ENCODE measurements at regions not wholly inside any gene's neighbourhood (a gene's known extent, or its start where the extent isn't known, plus 50 kb on each side); places are given as distances from the start of the nearest gene placed in this dataset.
A peak's percentile ranks its signal among the peaks of the same experiment; 100 is the strongest.

- no peak for TF ChIP-seq POLR2A (IDR thresholded peaks at IDR 0.05)
- no peak for TF ChIP-seq EP300 (IDR thresholded peaks at IDR 0.05)
- TF ChIP-seq, protein P1, sequence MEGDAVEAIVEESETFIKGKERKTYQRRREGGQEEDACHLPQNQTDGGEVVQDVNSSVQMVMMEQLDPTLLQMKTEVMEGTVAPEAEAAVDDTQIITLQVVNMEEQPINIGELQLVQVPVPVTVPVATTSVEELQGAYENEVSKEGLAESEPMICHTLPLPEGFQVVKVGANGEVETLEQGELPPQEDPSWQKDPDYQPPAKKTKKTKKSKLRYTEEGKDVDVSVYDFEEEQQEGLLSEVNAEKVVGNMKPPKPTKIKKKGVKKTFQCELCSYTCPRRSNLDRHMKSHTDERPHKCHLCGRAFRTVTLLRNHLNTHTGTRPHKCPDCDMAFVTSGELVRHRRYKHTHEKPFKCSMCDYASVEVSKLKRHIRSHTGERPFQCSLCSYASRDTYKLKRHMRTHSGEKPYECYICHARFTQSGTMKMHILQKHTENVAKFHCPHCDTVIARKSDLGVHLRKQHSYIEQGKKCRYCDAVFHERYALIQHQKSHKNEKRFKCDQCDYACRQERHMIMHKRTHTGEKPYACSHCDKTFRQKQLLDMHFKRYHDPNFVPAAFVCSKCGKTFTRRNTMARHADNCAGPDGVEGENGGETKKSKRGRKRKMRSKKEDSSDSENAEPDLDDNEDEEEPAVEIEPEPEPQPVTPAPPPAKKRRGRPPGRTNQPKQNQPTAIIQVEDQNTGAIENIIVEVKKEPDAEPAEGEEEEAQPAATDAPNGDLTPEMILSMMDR (IDR thresholded peaks at IDR 0.05): no peak
- TF ChIP-seq POLR2AphosphoS5 (IDR thresholded peaks at IDR 0.05): no peak
- Histone ChIP-seq H3K9me3 (no peaks in the 10 kb centered on the region), H3K27me3 (peaks cover 0 to 15% (median 0%) of the 10 kb centered on the region in 3 donors), H3K4me3 (no peak overlapping the region), H3K27ac (no peak overlapping the region), H3K36me3 (no peaks in the 10 kb centered on the region), H3K4me1 (no peaks in the 10 kb centered on the region)
- intact Hi-C loops (cut with DNase I; ENCODE audit: low total_unique reads): no loop called here
- DNase-seq: peak in 1 of 2 donors; percentile 41
- WGBS, 5 donors: 20 to 70% (median 62%) methylated on average over 1 to 3 of the region's 3 CpGs
Measured at GRCh38 chrX:69110116-69110530, 55.1 kb downstream of the PJA1 start.

GRCh38 chrX:69109706-69110105, 55.5 kb downstream of the PJA1 start:
- WGBS, 5 donors: 39 to 73% (median 62%) methylated on average over 3 to 5 of the region's 5 CpGs
- no peaks in the 10 kb centered on the region for H3K9me3 ChIP-seq
- H3K4me3 ChIP-seq: no peak overlapping the region
- peak in 1 of 2 donors; percentile 42 for DNase-seq
- TF ChIP-seq, protein P1 (IDR thresholded peaks at IDR 0.05): no peak
- TF ChIP-seq POLR2AphosphoS5 (IDR thresholded peaks at IDR 0.05) (no peak), EP300 (IDR thresholded peaks at IDR 0.05) (no peak), POLR2A (IDR thresholded peaks at IDR 0.05) (no peak)
- no peaks in the 10 kb centered on the region for H3K36me3 ChIP-seq
- H3K27me3 ChIP-seq: peaks cover 0 to 15% (median 0%) of the 10 kb centered on the region in 3 donors
- intact Hi-C loops (cut with DNase I; ENCODE audit: low total_unique reads): no loop called here
- H3K27ac ChIP-seq: no peak overlapping the region
- H3K4me1 ChIP-seq: no peaks in the 10 kb centered on the region

DNA sequence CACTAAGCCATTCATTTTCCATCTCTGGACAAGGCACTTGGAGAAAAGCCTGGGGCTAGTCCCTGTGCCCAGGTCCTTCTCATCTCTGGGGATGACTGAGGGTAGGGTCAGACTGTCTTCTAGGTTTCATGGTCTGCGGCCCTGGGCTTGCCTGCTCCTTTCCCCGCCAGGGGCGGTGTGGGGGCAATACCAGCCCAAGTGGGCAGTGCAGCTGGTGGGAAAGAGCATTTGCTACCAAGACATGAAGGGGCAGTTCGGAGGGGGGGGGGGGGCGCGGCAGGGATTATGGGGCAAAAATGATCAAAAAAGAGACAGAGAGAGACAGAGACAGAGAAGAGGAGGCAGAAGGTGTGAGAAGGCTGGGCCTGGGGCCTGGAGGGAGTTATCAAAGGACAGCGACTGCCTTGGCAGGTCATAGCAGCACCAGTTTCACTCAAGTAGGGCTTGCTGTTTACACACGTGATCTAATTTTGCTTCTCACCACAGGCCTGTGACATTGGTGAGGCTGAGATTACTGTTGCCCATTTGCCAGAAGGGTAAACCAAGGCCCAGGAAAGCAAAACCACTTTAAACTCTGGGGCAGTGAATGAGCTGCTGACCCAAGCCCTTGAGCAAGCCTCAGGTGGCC, 56.1 kb downstream of the PJA1 start:
- H3K4me3 ChIP-seq: no peak overlapping the region
- H3K36me3 ChIP-seq: no peaks in the 10 kb centered on the region
- DNase-seq: no peak
- 75 to 100% (median 88%) methylated on average over 3 to 8 of the region's 8 CpGs for WGBS, 5 donors
- no peak overlapping the region for H3K27ac ChIP-seq
- no peaks in the 10 kb centered on the region for H3K9me3 ChIP-seq
- intact Hi-C loops (cut with DNase I; ENCODE audit: low total_unique reads): no loop called here
- peaks cover 0 to 15% (median 0%) of the 10 kb centered on the region in 3 donors for H3K27me3 ChIP-seq
- TF ChIP-seq POLR2A (IDR thresholded peaks at IDR 0.05) (no peak), POLR2AphosphoS5 (IDR thresholded peaks at IDR 0.05) (no peak), EP300 (IDR thresholded peaks at IDR 0.05) (no peak)
- TF ChIP-seq, protein P1 (IDR thresholded peaks at IDR 0.05): no peak
- H3K4me1 ChIP-seq: no peaks in the 10 kb centered on the region

- no peak for DNase-seq
- intact Hi-C loops (cut with DNase I; ENCODE audit: low total_unique reads): no loop called here
- H3K36me3 ChIP-seq: no peaks in the 10 kb centered on the region
- H3K27ac ChIP-seq: no peak overlapping the region
- no peak overlapping the region for H3K4me3 ChIP-seq
- WGBS, 5 donors: 66 to 80% (median 68%) methylated on average over 5 to 7 of the region's 7 CpGs
- no peaks in the 10 kb centered on the region for H3K9me3 ChIP-seq
- no peaks in the 10 kb centered on the region for H3K4me1 ChIP-seq
- H3K27me3 ChIP-seq: peaks cover 0 to 15% (median 0%) of the 10 kb centered on the region in 3 donors
- TF ChIP-seq POLR2A (IDR thresholded peaks at IDR 0.05) (no peak), EP300 (IDR thresholded peaks at IDR 0.05) (no peak), POLR2AphosphoS5 (IDR thresholded peaks at IDR 0.05) (no peak)
- TF ChIP-seq, protein P1 (IDR thresholded peaks at IDR 0.05): no peak
Measured at GRCh38 chrX:69107747-69108401, 57.4 kb downstream of the PJA1 start.

Measured in stomach (tissue), 8 donors.